ENCODE measurements at regions not wholly inside any gene's neighbourhood (a gene's known extent, or its start where the extent isn't known, plus 50 kb on each side); places are given as distances from the start of the nearest gene placed in this dataset.

- TF ChIP-seq ATF1 (CRISPR knock-in tag; IDR thresholded peaks at IDR 0.05): no peak
- TF ChIP-seq, protein P1, sequence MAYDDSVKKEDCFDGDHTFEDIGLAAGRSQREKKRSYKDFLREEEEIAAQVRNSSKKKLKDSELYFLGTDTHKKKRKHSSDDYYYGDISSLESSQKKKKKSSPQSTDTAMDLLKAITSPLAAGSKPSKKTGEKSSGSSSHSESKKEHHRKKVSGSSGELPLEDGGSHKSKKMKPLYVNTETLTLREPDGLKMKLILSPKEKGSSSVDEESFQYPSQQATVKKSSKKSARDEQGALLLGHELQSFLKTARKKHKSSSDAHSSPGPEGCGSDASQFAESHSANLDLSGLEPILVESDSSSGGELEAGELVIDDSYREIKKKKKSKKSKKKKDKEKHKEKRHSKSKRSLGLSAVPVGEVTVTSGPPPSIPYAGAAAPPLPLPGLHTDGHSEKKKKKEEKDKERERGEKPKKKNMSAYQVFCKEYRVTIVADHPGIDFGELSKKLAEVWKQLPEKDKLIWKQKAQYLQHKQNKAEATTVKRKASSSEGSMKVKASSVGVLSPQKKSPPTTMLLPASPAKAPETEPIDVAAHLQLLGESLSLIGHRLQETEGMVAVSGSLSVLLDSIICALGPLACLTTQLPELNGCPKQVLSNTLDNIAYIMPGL (CRISPR knock-in tag; IDR thresholded peaks at IDR 0.05): no peak
- TF ChIP-seq HMGA2 (CRISPR knock-in tag; IDR thresholded peaks at IDR 0.05): no peak
- TF ChIP-seq MXD4 (CRISPR knock-in tag; IDR thresholded peaks at IDR 0.05; ENCODE audit: borderline replicate concordance): no peak
- no peak for TF ChIP-seq ERG (CRISPR knock-in tag; IDR thresholded peaks at IDR 0.05)
These were observed 720.4 kb upstream of the GYPC start (continued) for GRCh38 chr2:125935559-125935958.

DNA sequence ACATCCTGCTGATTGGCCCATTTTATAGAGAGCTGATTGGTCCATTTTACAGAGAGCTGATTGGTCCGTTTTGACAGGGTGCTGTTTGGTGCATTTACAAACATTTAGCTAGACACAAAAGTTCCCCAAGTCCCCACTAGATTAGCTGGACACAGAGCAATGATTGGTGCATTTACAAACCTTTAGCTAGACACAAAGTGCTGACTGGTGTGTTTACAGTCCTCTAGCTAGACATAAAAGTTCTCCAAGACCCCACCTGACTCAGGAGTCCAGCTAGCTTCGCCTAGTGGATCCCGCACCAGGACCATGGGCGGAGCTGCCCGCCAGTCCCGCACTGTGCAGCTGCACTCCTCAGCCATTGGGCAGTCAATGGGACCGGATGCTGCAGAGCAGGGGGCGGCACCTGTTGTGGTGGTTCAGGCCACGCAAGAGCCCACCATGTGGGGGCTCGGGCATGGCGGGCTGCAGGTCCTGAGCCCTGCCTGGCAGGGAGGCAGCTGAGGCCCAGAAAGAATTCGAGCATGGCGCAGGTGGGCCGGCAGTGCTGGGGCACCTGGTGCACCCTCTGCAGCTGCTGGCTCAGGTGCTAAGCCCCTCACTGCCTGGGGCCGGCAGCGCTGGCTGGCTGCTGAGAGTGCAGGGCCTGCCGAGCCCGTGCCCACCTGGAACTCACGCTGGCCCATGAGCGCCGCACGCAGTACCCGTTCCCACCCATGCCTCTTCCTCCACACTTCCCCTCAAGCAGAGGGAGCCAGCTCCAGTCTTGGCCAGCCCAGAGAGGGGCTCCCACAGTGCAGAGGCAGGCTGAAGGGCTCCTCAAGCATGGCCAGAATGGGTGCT is 713.2 kb upstream of the GYPC start:
- peaks cover 6% of the 10 kb centered on the region for H3K27me3 Mint-ChIP-seq (ENCODE audit: low read depth)
- ATAC-seq: no peak
- peaks cover 62% of the 10 kb centered on the region for H3K36me3 Mint-ChIP-seq
- no peak for DNase-seq (ENCODE audit: low spot score)
- no peak overlapping the region for H3K4me3 Mint-ChIP-seq
- no peak overlapping the region for H3K27ac Mint-ChIP-seq
- CTCF ChIA-PET: no interaction called here
- H3K9me3 Mint-ChIP-seq: peaks cover 81% of the 10 kb centered on the region
- POLR2A ChIA-PET: no interaction called here
- H3K4me1 Mint-ChIP-seq: no peaks in the 10 kb centered on the region
- TF ChIP-seq ERG (CRISPR knock-in tag; IDR thresholded peaks at IDR 0.05) (no peak), PRRX2 (CRISPR knock-in tag; IDR thresholded peaks at IDR 0.05) (no peak), ZNF532 (CRISPR knock-in tag; IDR thresholded peaks at IDR 0.05; ENCODE audit: borderline replicate concordance) (no peak)

GRCh38 chr2:125959047-125959446 is 696.9 kb upstream of the GYPC start:
- Mint-ChIP-seq H3K27ac (no peak overlapping the region), H3K36me3 (peaks cover 33% of the 10 kb centered on the region), H3K4me3 (no peak overlapping the region), H3K9me3 (peaks cover 56% of the 10 kb centered on the region), H3K27me3 (ENCODE audit: low read depth) (peaks cover 37% of the 10 kb centered on the region), H3K4me1 (no peaks in the 10 kb centered on the region)
- DNase-seq (ENCODE audit: low spot score): no peak
- no peak for TF ChIP-seq RORB (CRISPR knock-in tag; IDR thresholded peaks at IDR 0.05)
- CTCF ChIA-PET: no interaction called here
- POLR2A ChIA-PET: no interaction called here
- peak; percentile 41 for ATAC-seq

DNA sequence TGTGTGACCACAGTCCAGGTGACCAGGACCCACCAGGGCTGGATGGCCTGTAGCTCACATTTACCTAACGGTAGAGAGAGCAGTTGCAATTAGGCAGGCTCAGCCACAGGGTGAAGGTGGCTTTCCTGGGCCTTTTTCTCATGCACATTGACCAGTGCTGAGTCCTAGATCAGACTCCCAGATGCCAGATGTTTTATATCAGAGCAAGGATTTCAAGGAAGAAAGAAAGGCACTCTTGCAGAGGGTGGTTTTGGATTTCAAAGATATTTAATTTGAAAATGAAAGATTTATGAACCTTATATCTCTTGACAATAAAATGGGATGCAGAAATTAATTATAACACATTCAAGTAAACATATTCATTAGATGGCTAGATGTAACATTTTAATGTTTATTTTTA is 694.2 kb upstream of the GYPC start:
- Mint-ChIP-seq H3K4me3 (no peak overlapping the region), H3K27ac (no peak overlapping the region), H3K27me3 (ENCODE audit: low read depth) (peaks cover 35% of the 10 kb centered on the region), H3K9me3 (peaks cover 59% of the 10 kb centered on the region), H3K4me1 (no peaks in the 10 kb centered on the region), H3K36me3 (peaks cover 42% of the 10 kb centered on the region)
- ChIA-PET CTCF (no interaction called here), POLR2A (no interaction called here)
- ATAC-seq: no peak
- no peak for TF ChIP-seq JAZF1 (CRISPR knock-in tag; IDR thresholded peaks at IDR 0.05)
- no peak for TF ChIP-seq ATF3 (CRISPR knock-in tag; conservative IDR thresholded peaks at IDR 0.05)
- DNase-seq (ENCODE audit: low spot score): no peak

Measured in WTC11 (cell line).